Activated naive CD4-positive, alpha-beta T cell treated with anti-CD3 and anti-CD28 coated beads, Interleukin-2, amount 10 ng/mL, durations not matched to agents 7 days and 5 days (primary cell): ENCODE measurements at regions not wholly inside any gene's neighbourhood (a gene's known extent, or its start where the extent isn't known, plus 50 kb on each side); places are given as distances from the start of the nearest gene placed in this dataset.

ENCODE experiments used
- CTCF ChIA-PET: fragments of 350-600 bp; sonication (Branson Sonifier 250); formaldehyde crosslinking; loops from one replicate; lab custom pipeline; 2021; ENCODE audit warnings: antibody characterized with exemption; lab: Charles Lee
- DNase-seq: peaks from one replicate; pipeline ENCODE4 v3.0.0-alpha.2; 2020
- H3K27ac Mint-ChIP-seq: one replicate; pipeline ENCODE4 v1.8.0; 2021; ENCODE audit warnings: mild to moderate bottlenecking, moderate library complexity, mixed read lengths
- H3K27me3 Mint-ChIP-seq: one replicate; pipeline ENCODE4 v1.8.0; 2021; ENCODE audit warnings: mild to moderate bottlenecking, mixed read lengths
- H3K36me3 Mint-ChIP-seq: one replicate; pipeline ENCODE4 v1.8.0; 2021; ENCODE audit warnings: mixed read lengths
- H3K4me1 Mint-ChIP-seq: one replicate; pipeline ENCODE4 v1.8.0; 2021; ENCODE audit warnings: mixed read lengths
- H3K4me3 Mint-ChIP-seq: one replicate; pipeline ENCODE4 v1.8.0; 2021; ENCODE audit warnings: mild to moderate bottlenecking, moderate library complexity, mixed read lengths
- H3K9me3 Mint-ChIP-seq: one replicate; pipeline ENCODE4 v1.8.0; 2021; ENCODE audit warnings: mixed read lengths

- H3K27me3 Mint-ChIP-seq: peaks cover 23% of the 10 kb centered on the region
- H3K27ac Mint-ChIP-seq: no peak overlapping the region
- no peaks in the 10 kb centered on the region for H3K9me3 Mint-ChIP-seq
- no peaks in the 10 kb centered on the region for H3K4me1 Mint-ChIP-seq
- H3K36me3 Mint-ChIP-seq: no peaks in the 10 kb centered on the region
- H3K4me3 Mint-ChIP-seq: no peak overlapping the region
- DNase-seq: no peak
- CTCF ChIA-PET: interaction anchor here (1.1 kb wide), 1 partner anchor 291 kb away, joined by 3 read pairs; no protein-coding TSS in a partner anchor
Observed at GRCh38 chr17:73936908-73937627, 266.4 kb upstream of the RPL38 start.

GRCh38 chr17:73938706-73939105 is 264.8 kb upstream of the RPL38 start:
- H3K27me3 Mint-ChIP-seq: peaks cover 17% of the 10 kb centered on the region
- CTCF ChIA-PET: no interaction called here
- H3K4me3 Mint-ChIP-seq: no peak overlapping the region
- no peaks in the 10 kb centered on the region for H3K4me1 Mint-ChIP-seq
- no peaks in the 10 kb centered on the region for H3K9me3 Mint-ChIP-seq
- no peak overlapping the region for H3K27ac Mint-ChIP-seq
- H3K36me3 Mint-ChIP-seq: no peaks in the 10 kb centered on the region
- no peak for DNase-seq

- DNase-seq: no peak
- Mint-ChIP-seq H3K4me3 (no peak overlapping the region), H3K36me3 (no peaks in the 10 kb centered on the region), H3K27me3 (peaks cover 23% of the 10 kb centered on the region), H3K4me1 (no peaks in the 10 kb centered on the region), H3K27ac (no peak overlapping the region), H3K9me3 (no peaks in the 10 kb centered on the region)
- CTCF ChIA-PET: no interaction called here
Observed at GRCh38 chr17:73939806-73940205, 263.7 kb upstream of the RPL38 start.

- no peak for DNase-seq
- CTCF ChIA-PET: no interaction called here
- Mint-ChIP-seq H3K27me3 (peaks cover 23% of the 10 kb centered on the region), H3K4me1 (no peaks in the 10 kb centered on the region), H3K36me3 (no peaks in the 10 kb centered on the region), H3K27ac (no peak overlapping the region), H3K9me3 (no peaks in the 10 kb centered on the region), H3K4me3 (no peak overlapping the region)
Observed at GRCh38 chr17:73940511-73940910, 263.0 kb upstream of the RPL38 start.

- H3K4me3 Mint-ChIP-seq: no peak overlapping the region
- no peak overlapping the region for H3K27ac Mint-ChIP-seq
- H3K27me3 Mint-ChIP-seq: peaks cover 23% of the 10 kb centered on the region
- CTCF ChIA-PET: no interaction called here
- DNase-seq: no peak
- no peaks in the 10 kb centered on the region for H3K4me1 Mint-ChIP-seq
- H3K9me3 Mint-ChIP-seq: no peaks in the 10 kb centered on the region
- no peaks in the 10 kb centered on the region for H3K36me3 Mint-ChIP-seq
Observed at GRCh38 chr17:73941919-73942530, 261.5 kb upstream of the RPL38 start.

- Mint-ChIP-seq H3K27ac (no peak overlapping the region), H3K36me3 (no peaks in the 10 kb centered on the region), H3K4me1 (no peaks in the 10 kb centered on the region), H3K27me3 (peaks cover 31% of the 10 kb centered on the region), H3K9me3 (no peaks in the 10 kb centered on the region), H3K4me3 (no peak overlapping the region)
- DNase-seq: no peak
- CTCF ChIA-PET: no interaction called here
Observed at GRCh38 chr17:73942703-73943415, 260.6 kb upstream of the RPL38 start.

GRCh38 chr17:73943416-73944110 is 259.9 kb upstream of the RPL38 start:
- H3K27me3 Mint-ChIP-seq: peaks cover 38% of the 10 kb centered on the region
- DNase-seq: no peak
- H3K27ac Mint-ChIP-seq: no peak overlapping the region
- no peaks in the 10 kb centered on the region for H3K4me1 Mint-ChIP-seq
- CTCF ChIA-PET: no interaction called here
- H3K36me3 Mint-ChIP-seq: no peaks in the 10 kb centered on the region
- H3K4me3 Mint-ChIP-seq: no peak overlapping the region
- H3K9me3 Mint-ChIP-seq: no peaks in the 10 kb centered on the region

GRCh38 chr17:73944366-73944765 is 259.1 kb upstream of the RPL38 start:
- CTCF ChIA-PET: no interaction called here
- H3K4me3 Mint-ChIP-seq: no peak overlapping the region
- no peak for DNase-seq
- no peak overlapping the region for H3K27ac Mint-ChIP-seq
- no peaks in the 10 kb centered on the region for H3K36me3 Mint-ChIP-seq
- no peaks in the 10 kb centered on the region for H3K4me1 Mint-ChIP-seq
- no peaks in the 10 kb centered on the region for H3K9me3 Mint-ChIP-seq
- peaks cover 38% of the 10 kb centered on the region for H3K27me3 Mint-ChIP-seq

GRCh38 chr17:73947281-73947965 is 256.1 kb upstream of the RPL38 start:
- Mint-ChIP-seq H3K36me3 (no peaks in the 10 kb centered on the region), H3K4me1 (no peaks in the 10 kb centered on the region), H3K9me3 (no peaks in the 10 kb centered on the region), H3K27ac (no peak overlapping the region), H3K4me3 (no peak overlapping the region), H3K27me3 (peaks cover 32% of the 10 kb centered on the region)
- CTCF ChIA-PET: no interaction called here
- no peak for DNase-seq

GRCh38 chr17:73947966-73948355 is 255.5 kb upstream of the RPL38 start:
- peaks cover 29% of the 10 kb centered on the region for H3K27me3 Mint-ChIP-seq
- no peak overlapping the region for H3K27ac Mint-ChIP-seq
- DNase-seq: no peak
- H3K36me3 Mint-ChIP-seq: no peaks in the 10 kb centered on the region
- H3K4me3 Mint-ChIP-seq: no peak overlapping the region
- CTCF ChIA-PET: no interaction called here
- no peaks in the 10 kb centered on the region for H3K4me1 Mint-ChIP-seq
- H3K9me3 Mint-ChIP-seq: no peaks in the 10 kb centered on the region

GRCh38 chr17:73949903-73950592 is 253.4 kb upstream of the RPL38 start:
- Mint-ChIP-seq H3K27ac (no peak overlapping the region), H3K27me3 (peaks cover 15% of the 10 kb centered on the region), H3K36me3 (no peaks in the 10 kb centered on the region), H3K4me1 (no peaks in the 10 kb centered on the region), H3K4me3 (no peak overlapping the region), H3K9me3 (no peaks in the 10 kb centered on the region)
- CTCF ChIA-PET: no interaction called here
- no peak for DNase-seq

- H3K27ac Mint-ChIP-seq: no peak overlapping the region
- H3K27me3 Mint-ChIP-seq: peaks cover 15% of the 10 kb centered on the region
- H3K36me3 Mint-ChIP-seq: no peaks in the 10 kb centered on the region
- H3K4me1 Mint-ChIP-seq: no peaks in the 10 kb centered on the region
- no peaks in the 10 kb centered on the region for H3K9me3 Mint-ChIP-seq
- CTCF ChIA-PET: no interaction called here
- H3K4me3 Mint-ChIP-seq: no peak overlapping the region
- no peak for DNase-seq
Observed at GRCh38 chr17:73950593-73950914, 252.9 kb upstream of the RPL38 start.

GRCh38 chr17:73952082-73952479 is 251.4 kb upstream of the RPL38 start:
- DNase-seq: no peak
- H3K27ac Mint-ChIP-seq: no peak overlapping the region
- no peaks in the 10 kb centered on the region for H3K36me3 Mint-ChIP-seq
- CTCF ChIA-PET: no interaction called here
- H3K4me1 Mint-ChIP-seq: no peaks in the 10 kb centered on the region
- no peak overlapping the region for H3K4me3 Mint-ChIP-seq
- H3K27me3 Mint-ChIP-seq: peaks cover 15% of the 10 kb centered on the region
- no peaks in the 10 kb centered on the region for H3K9me3 Mint-ChIP-seq
